ENCODE measurements at regions not wholly inside any gene's neighbourhood (a gene's known extent, or its start where the extent isn't known, plus 50 kb on each side); places are given as distances from the start of the nearest gene placed in this dataset.
A peak's percentile ranks its signal among the peaks of the same experiment; 100 is the strongest.

- TF ChIP-seq CTCF (conservative IDR thresholded peaks at IDR 0.05; ENCODE audit: low read depth, low read length) = no peak
- H3K4me3 ChIP-seq (ENCODE audit: low read depth, low read length) = no peak overlapping the region
- DNase-seq (ENCODE audit: low read depth) = no peak
These were observed 282.3 kb downstream of the FAT3 start for GRCh38 chr11:92506809-92507336.

GRCh38 chr11:92510591-92510990 is 286.0 kb downstream of the FAT3 start:
- TF ChIP-seq CTCF (conservative IDR thresholded peaks at IDR 0.05; ENCODE audit: low read depth, low read length) = no peak
- H3K4me3 ChIP-seq (ENCODE audit: low read depth, low read length) = no peak overlapping the region

GRCh38 chr11:92511522-92512203 is 287.0 kb downstream of the FAT3 start:
- H3K4me3 ChIP-seq (ENCODE audit: low read depth, low read length) = no peak overlapping the region
- TF ChIP-seq CTCF (conservative IDR thresholded peaks at IDR 0.05; ENCODE audit: low read depth, low read length) = no peak
- DNase-seq (ENCODE audit: low read depth) = no peak

More at GRCh38 chr11:92510591-92510990, 286.0 kb downstream of the FAT3 start:
- DNase-seq (ENCODE audit: low read depth) = no peak

DNA sequence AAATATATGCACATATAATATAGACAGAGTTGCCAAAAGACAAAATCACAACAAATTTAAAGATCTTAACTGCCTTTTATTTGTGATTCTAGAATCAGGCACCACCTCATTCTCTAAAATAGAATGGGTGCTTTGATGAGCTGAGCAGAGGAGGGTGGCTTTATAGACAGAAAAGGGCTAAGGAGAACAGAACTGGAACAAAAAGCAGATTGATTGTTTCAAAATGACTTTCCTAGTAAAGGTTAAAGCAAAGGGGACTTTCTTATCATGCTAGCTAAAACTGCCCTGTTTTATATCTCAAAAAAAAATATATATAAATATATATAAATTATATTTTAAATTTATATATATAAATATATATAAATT is 287.6 kb downstream of the FAT3 start:
- no peak for TF ChIP-seq CTCF (conservative IDR thresholded peaks at IDR 0.05; ENCODE audit: low read depth, low read length)
- no peak overlapping the region for H3K4me3 ChIP-seq (ENCODE audit: low read depth, low read length)
- DNase-seq (ENCODE audit: low read depth) = no peak

DNA sequence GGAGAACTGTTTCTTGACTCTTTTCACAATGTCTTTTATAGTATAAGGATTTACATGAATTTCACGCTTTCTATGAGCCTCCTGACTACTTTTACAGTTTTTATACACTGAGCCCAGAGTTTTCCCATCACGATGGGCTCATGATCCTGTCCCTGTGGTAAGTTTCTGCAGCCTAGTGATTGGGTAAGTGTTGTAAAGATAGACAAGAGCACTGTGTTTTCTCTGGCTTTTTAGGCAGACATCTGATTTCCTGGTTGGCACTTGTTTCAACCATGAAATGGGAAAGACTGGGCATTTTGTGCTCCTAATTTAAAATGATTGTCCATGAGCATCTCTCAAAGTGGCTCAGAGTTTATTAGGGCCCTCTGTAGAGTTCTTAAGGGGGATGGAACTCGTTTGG is 299.0 kb downstream of the FAT3 start:
- H3K4me3 ChIP-seq (ENCODE audit: low read depth, low read length) = no peak overlapping the region
- DNase-seq (ENCODE audit: low read depth) = no peak
- TF ChIP-seq CTCF (conservative IDR thresholded peaks at IDR 0.05; ENCODE audit: low read depth, low read length) = no peak

GRCh38 chr11:92524542-92524941 is 299.9 kb downstream of the FAT3 start:
- no peak for TF ChIP-seq CTCF (conservative IDR thresholded peaks at IDR 0.05; ENCODE audit: low read depth, low read length)
- H3K4me3 ChIP-seq (ENCODE audit: low read depth, low read length) = no peak overlapping the region
- no peak for DNase-seq (ENCODE audit: low read depth)

DNA sequence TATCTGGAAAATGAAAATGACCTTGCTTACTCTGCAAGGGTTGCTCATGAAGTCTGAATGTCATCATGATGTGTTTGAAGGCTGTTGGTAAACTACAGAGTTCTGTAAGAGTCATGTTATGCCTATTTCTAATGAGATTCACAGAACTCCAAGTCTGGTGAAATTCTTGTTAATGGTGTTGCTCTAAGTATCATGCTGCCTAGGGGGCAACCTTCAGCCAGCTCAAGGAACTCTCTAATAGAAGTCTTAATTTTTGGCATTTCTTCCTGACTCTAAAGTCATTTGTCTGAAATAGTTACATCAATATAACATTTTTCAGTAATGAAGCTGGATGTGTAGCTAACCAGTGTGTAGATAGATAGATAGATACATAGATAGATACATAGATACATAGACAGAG is 302.8 kb downstream of the FAT3 start:
- H3K4me3 ChIP-seq (ENCODE audit: low read depth, low read length) = no peak overlapping the region
- no peak for TF ChIP-seq CTCF (conservative IDR thresholded peaks at IDR 0.05; ENCODE audit: low read depth, low read length)
- peak; percentile 3 for DNase-seq (ENCODE audit: low read depth)

Measured in choroid plexus epithelial cell (primary cell).